ENCODE measurements at regions not wholly inside any gene's neighbourhood (a gene's known extent, or its start where the extent isn't known, plus 50 kb on each side); places are given as distances from the start of the nearest gene placed in this dataset.

DNA sequence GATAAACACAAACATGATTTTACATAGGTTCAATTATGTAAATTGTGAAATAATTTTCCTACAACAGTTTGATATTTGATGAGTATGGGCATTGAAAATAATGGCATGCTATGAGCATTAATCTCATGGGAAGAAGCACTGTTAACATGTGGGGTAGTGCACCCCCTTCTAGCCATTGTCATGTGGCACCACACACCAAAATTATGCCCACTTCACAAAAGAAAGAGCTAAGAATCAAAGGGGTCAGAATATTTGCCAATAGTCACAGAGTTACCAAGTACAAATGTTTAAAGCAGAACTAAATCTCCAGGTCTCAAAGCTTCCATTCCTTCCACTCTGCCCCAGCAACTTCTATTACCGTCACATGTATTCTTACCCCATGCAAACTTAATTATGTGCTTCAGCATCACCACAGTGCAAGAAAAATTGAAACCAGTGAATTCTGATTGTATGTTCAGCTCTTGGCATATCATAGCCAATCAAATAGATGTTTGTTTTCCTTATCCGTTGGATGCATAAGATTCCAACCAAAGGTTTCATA, 1273.8 kb downstream of the FAM181B start:
- intact Hi-C loops (cut with DNase I; ENCODE audit: low total_unique reads): no loop called here
- Histone ChIP-seq H3K4me3 (no peak overlapping the region), H3K27me3 (no peaks in the 10 kb centered on the region), H3K9me3 (no peaks in the 10 kb centered on the region), H3K27ac (no peak overlapping the region), H3K4me1 (no peaks in the 10 kb centered on the region), H3K36me3 (ENCODE audit: low read depth, missing control alignments) (no peaks in the 10 kb centered on the region)
- DNase-seq: no peak
- WGBS, 2 donors: 68 to 75% methylated on average over 2 of the region's 2 CpGs
- no peak for TF ChIP-seq POLR2A (IDR thresholded peaks at IDR 0.05)
- no peak for TF ChIP-seq CTCF (IDR thresholded peaks at IDR 0.05)

GRCh38 chr11:81449588-81450156, 1284.0 kb downstream of the FAM181B start:
- intact Hi-C loops (cut with DNase I; ENCODE audit: low total_unique reads): no loop called here
- no peak for TF ChIP-seq CTCF (IDR thresholded peaks at IDR 0.05)
- no peak for TF ChIP-seq POLR2A (IDR thresholded peaks at IDR 0.05)
- no peak for DNase-seq
- 82 to 86% methylated on average over 5 of the region's 5 CpGs for WGBS, 2 donors
- Histone ChIP-seq H3K4me1 (no peaks in the 10 kb centered on the region), H3K9me3 (no peaks in the 10 kb centered on the region), H3K27ac (no peak overlapping the region), H3K36me3 (ENCODE audit: low read depth, missing control alignments) (no peaks in the 10 kb centered on the region), H3K4me3 (no peak overlapping the region), H3K27me3 (no peaks in the 10 kb centered on the region)

- no peak for DNase-seq
- no peaks in the 10 kb centered on the region for H3K9me3 ChIP-seq
- no peaks in the 10 kb centered on the region for H3K36me3 ChIP-seq (ENCODE audit: low read depth, missing control alignments)
- H3K27me3 ChIP-seq: no peaks in the 10 kb centered on the region
- WGBS, 2 donors: 50 to 53% methylated on average over 1 of the region's 1 CpG
- no peaks in the 10 kb centered on the region for H3K4me1 ChIP-seq
- TF ChIP-seq CTCF (IDR thresholded peaks at IDR 0.05): no peak
- no peak for TF ChIP-seq POLR2A (IDR thresholded peaks at IDR 0.05)
- no peak overlapping the region for H3K4me3 ChIP-seq
- intact Hi-C loops (cut with DNase I; ENCODE audit: low total_unique reads): no loop called here
- H3K27ac ChIP-seq: no peak overlapping the region
Measured at GRCh38 chr11:81444297-81444696, 1289.4 kb downstream of the FAM181B start.

- Histone ChIP-seq H3K9me3 (no peaks in the 10 kb centered on the region), H3K27ac (no peak overlapping the region), H3K27me3 (no peaks in the 10 kb centered on the region), H3K4me1 (no peaks in the 10 kb centered on the region), H3K36me3 (ENCODE audit: low read depth, missing control alignments) (no peaks in the 10 kb centered on the region), H3K4me3 (no peak overlapping the region)
- DNase-seq: no peak
- WGBS, 2 donors: 76 to 82% methylated on average over 1 of the region's 1 CpG
- TF ChIP-seq CTCF (IDR thresholded peaks at IDR 0.05) (no peak), POLR2A (IDR thresholded peaks at IDR 0.05) (no peak)
- intact Hi-C loops (cut with DNase I; ENCODE audit: low total_unique reads): no loop called here
Measured at GRCh38 chr11:81432333-81432732, 1301.3 kb downstream of the FAM181B start.

DNA sequence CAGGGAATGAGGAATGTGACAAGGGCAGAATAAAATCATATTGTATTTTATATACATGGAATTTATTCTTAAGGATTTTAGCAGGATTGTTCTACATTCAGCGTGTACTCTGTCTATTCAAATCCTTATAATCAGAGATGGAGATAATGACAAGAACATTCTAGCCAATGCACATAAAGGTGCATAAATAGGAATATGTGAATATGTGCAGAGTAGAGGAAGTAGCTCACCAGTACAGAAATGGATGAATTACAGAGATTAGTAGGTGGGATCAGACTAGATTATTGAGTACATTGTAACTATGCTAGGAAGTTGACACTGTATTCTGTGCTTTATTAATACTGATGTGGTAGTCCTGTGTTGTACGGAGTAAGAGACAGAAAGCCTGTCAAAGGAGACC, 1308.8 kb downstream of the FAM181B start:
- Histone ChIP-seq H3K36me3 (ENCODE audit: low read depth, missing control alignments) (no peaks in the 10 kb centered on the region), H3K9me3 (no peaks in the 10 kb centered on the region), H3K4me3 (no peak overlapping the region), H3K27me3 (no peaks in the 10 kb centered on the region), H3K27ac (no peak overlapping the region), H3K4me1 (peaks cover 5% of the 10 kb centered on the region)
- WGBS, 2 donors: 83 to 84% methylated on average over 2 of the region's 2 CpGs
- DNase-seq: no peak
- intact Hi-C loops (cut with DNase I; ENCODE audit: low total_unique reads): no loop called here
- TF ChIP-seq POLR2A (IDR thresholded peaks at IDR 0.05) (no peak), CTCF (IDR thresholded peaks at IDR 0.05) (no peak)
